ENCODE measurements at regions not wholly inside any gene's neighbourhood (a gene's known extent, or its start where the extent isn't known, plus 50 kb on each side); places are given as distances from the start of the nearest gene placed in this dataset.

DNA sequence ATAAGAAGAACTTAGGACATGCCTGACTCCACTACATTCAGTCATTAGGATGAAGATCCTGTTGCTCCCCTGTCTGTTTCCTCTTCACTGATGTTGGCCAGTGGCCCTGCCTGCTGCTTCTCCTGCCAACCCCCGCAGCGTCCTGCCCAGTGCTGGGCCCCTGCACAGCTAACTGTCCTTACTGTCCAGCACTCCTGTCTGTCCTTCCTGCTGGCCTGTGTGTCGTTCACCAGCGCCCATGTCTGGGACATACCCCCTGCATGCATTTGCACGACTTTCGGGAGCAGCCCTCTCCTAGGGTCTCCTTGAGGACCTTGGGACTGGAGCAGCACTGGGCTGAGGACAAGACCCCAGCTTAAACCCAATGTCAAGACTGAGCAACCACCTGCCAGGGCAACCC is 547.6 kb downstream of the BNC2 start:
- TF ChIP-seq, protein P1, sequence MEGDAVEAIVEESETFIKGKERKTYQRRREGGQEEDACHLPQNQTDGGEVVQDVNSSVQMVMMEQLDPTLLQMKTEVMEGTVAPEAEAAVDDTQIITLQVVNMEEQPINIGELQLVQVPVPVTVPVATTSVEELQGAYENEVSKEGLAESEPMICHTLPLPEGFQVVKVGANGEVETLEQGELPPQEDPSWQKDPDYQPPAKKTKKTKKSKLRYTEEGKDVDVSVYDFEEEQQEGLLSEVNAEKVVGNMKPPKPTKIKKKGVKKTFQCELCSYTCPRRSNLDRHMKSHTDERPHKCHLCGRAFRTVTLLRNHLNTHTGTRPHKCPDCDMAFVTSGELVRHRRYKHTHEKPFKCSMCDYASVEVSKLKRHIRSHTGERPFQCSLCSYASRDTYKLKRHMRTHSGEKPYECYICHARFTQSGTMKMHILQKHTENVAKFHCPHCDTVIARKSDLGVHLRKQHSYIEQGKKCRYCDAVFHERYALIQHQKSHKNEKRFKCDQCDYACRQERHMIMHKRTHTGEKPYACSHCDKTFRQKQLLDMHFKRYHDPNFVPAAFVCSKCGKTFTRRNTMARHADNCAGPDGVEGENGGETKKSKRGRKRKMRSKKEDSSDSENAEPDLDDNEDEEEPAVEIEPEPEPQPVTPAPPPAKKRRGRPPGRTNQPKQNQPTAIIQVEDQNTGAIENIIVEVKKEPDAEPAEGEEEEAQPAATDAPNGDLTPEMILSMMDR (conservative IDR thresholded peaks at IDR 0.05): no peak
- no peak for TF ChIP-seq ZFX (IDR thresholded peaks at IDR 0.05)
- H3K27ac ChIP-seq: no peak overlapping the region

DNA sequence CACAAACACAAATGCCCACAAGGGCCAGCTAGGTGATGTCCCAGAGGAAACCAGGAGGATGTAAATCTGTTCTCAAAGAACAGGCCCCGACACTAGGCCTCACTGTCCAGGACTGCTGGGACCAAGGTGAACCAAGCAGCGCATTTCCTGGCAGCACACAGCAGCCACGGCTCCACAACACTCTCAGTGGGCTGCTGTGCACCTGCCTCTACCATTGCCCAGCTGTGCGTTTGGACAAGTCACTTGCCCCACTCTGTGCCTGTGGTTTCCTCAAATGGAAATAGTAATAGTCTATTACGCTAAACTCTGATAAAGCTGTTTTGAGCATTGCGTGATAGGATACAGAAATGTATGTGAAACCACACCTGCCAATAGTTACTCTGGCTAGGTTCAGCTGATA is 544.5 kb downstream of the BNC2 start:
- TF ChIP-seq, protein P1 (conservative IDR thresholded peaks at IDR 0.05): no peak
- TF ChIP-seq ZFX (IDR thresholded peaks at IDR 0.05): no peak
- H3K27ac ChIP-seq: no peak overlapping the region

DNA sequence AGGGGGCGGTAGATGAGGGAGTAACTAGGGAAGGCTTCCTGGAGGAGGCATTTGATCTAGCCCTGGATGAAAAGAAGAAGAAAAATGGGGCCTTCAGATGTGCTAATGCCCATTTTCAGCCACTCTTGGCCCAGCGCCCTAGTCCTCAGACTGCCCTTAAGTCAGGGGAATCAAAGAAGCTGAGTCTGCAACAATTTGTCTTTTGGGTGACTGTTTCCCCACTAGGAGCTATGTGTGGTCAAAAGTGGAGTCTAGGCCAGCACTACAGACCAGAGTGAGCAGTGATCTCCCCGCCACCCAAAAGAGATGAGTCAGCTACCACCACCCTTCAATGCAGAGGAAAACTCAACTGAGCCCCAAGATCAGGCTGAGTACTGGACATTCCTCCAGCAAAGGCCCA is 542.1 kb downstream of the BNC2 start:
- no peak overlapping the region for H3K27ac ChIP-seq

DNA sequence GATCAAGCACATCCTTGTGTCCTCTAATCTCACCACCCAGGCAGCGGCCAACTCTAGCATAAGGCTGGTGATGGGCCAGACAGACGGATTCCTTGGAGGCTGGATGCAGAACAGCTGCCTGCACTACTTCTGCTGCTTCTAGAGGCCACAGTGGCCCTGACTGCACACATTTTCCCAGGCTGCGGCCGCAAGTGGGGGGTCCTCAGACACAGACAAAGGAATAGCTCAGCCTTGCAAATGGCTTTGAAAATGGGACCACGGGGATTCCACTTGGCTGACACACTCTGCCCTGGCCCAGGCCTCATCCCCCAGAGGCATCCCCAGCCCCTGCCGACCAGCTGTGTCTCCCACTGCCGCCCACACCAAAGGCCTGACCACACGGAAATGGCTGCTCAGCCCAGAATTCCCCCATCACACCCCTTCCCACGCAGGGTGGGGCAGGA is 540.8 kb downstream of the BNC2 start:
- H3K27ac ChIP-seq: no peak overlapping the region
- TF ChIP-seq, protein P1 (conservative IDR thresholded peaks at IDR 0.05): no peak
- no peak for TF ChIP-seq ZFX (IDR thresholded peaks at IDR 0.05)

More for the DNA sequence above, 542.1 kb downstream of the BNC2 start:
- TF ChIP-seq, protein P1 (conservative IDR thresholded peaks at IDR 0.05): no peak
- no peak for TF ChIP-seq ZFX (IDR thresholded peaks at IDR 0.05)

DNA sequence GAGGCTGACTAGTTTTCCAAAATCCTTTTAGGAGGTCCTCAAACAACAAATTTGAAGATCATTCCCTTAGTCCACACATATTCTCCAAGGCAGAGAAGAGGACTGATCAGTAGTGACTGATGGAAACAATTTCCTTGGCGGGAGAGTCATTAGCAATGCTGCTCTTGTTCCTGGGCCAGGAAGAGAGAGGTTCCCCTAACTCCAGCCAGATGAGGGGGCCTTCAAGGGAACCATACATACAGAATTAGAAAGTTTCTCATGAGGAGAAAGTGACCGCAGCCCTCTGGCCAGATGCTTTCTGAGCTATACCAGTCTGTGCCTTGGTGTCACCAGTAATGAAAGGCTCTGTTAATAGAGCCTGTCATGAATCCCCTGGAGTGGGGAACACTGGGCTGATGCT is 539.4 kb downstream of the BNC2 start:
- TF ChIP-seq, protein P1 (conservative IDR thresholded peaks at IDR 0.05): no peak
- no peak for TF ChIP-seq ZFX (IDR thresholded peaks at IDR 0.05)
- no peak overlapping the region for H3K27ac ChIP-seq

DNA sequence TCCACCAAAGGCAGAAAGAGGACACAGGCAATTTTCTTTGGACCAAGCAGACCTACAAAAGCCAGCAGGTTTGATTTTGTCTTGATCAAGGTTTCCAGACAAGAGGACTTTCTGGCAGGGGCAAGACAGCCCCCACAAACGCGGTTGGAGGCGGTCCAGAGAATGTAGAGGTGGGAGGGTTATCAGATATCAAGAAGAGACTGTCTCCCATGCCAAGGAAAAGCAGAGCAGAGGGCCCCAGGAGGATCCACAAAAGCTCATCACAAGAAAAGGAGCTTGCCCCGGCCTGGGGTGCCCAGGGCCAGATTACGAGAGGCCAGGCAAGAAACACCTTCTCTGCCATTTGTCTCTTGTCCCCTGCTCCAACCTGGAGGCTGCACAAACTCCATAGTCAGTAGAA is 538.9 kb downstream of the BNC2 start:
- no peak overlapping the region for H3K27ac ChIP-seq
- TF ChIP-seq, protein P1 (conservative IDR thresholded peaks at IDR 0.05): no peak
- no peak for TF ChIP-seq ZFX (IDR thresholded peaks at IDR 0.05)

DNA sequence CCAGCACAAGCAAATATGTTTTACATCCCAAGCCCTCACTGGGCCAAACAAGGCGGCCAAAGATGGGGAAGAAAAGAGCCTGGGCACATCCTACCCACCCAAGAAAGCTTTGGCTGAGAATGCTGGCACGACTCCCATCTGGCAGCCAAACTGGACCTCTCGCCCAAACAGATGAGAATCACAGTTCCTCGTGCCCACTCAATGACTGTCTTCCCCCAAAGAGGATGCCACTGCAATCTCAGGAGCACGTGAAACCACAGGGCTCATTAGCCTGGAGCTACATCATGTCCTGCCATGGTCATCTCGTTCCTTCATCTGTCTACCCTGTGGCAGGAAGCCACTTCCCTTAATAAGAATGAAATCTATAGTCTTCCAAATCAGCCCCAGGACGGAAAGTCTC is 536.8 kb downstream of the BNC2 start:
- TF ChIP-seq, protein P1 (conservative IDR thresholded peaks at IDR 0.05): no peak
- no peak for TF ChIP-seq ZFX (IDR thresholded peaks at IDR 0.05)
- H3K27ac ChIP-seq: no peak overlapping the region
